A549 (cell line): ENCODE measurements at regions not wholly inside any gene's neighbourhood (a gene's known extent, or its start where the extent isn't known, plus 50 kb on each side); places are given as distances from the start of the nearest gene placed in this dataset.

ENCODE experiments used
- ATAC-seq, 2 experiments: fragments of 200-7000 bp in 1 of 2; fragments of >200 bp in 1 of 2; cut with Nextera tagmentation in 1 of 2; cut with Tn5 transposase in 1 of 2; 3 replicates each; pipeline versions ENCODE4 v1.8.0 to v1.9.1; 2018 to 2020; ENCODE audit warnings: mild to moderate bottlenecking in 1 of 2, moderate library complexity in 1 of 2
- CTCF ChIA-PET: fragments of 300-600 bp; sonication (Branson Sonifier 250); formaldehyde crosslinking; extraction: SDS; loops from one replicate; lab custom pipeline; 2021; ENCODE audit warnings: antibody characterized with exemption, inconsistent platforms; lab: Yijun Ruan, JAX
- POLR2A ChIA-PET: fragments of 350-600 bp; formaldehyde crosslinking; extraction: SDS; loops from one replicate; lab custom pipeline; 2021; ENCODE audit warnings: antibody characterized with exemption, inconsistent platforms; lab: Yijun Ruan, JAX
- DNase-seq, 2 experiments: peaks; one replicate each; pipeline versions ENCODE4 v3.0.0 to v3.0.0-alpha.2; 2011 to 2016; ENCODE audit warnings: low read depth in 1 of 2, low spot score in 1 of 2
- FAIRE-seq: peaks from 2 replicates; lab custom pipeline; 2011; peaks lifted over from hg19 to GRCh38; lab: Jason Lieb, UNC
- H3K27ac ChIP-seq, 2 experiments: fragments of >200 bp; sonication (Bioruptor Twin); formaldehyde crosslinking; 3 replicates each; pipeline ENCODE4 v1.5.1; 2016 to 2017
- H3K4me1 ChIP-seq: fragments of >200 bp; sonication (Bioruptor Twin); formaldehyde crosslinking; 3 replicates; pipeline ENCODE4 v1.6.1; 2016
- H3K4me2 ChIP-seq: fragments of >200 bp; sonication (Bioruptor Twin); formaldehyde crosslinking; 3 replicates; pipeline ENCODE4 v1.6.1; 2016
- H3K4me3 ChIP-seq: fragments of >200 bp; sonication (Bioruptor Twin); formaldehyde crosslinking; 3 replicates; pipeline ENCODE4 v1.5.1; 2016
- H3K9me3 ChIP-seq: fragments of >200 bp; sonication (Bioruptor Twin); formaldehyde crosslinking; 3 replicates; pipeline ENCODE4 v1.6.1; 2016
- BHLHE40 ChIP-seq: IDR thresholded peaks from 2 replicates; pipeline ENCODE4 v1.6.1; 2012; ENCODE audit warnings: low read depth, low read length, inconsistent platforms
- CBX2 ChIP-seq: fragments of 200-600 bp; sonication (generic); IDR thresholded peaks from 2 replicates; pipeline ENCODE4 v1.6.1; 2016; ENCODE audit warnings: low read depth, mild to moderate bottlenecking, borderline replicate concordance
- CBX8 ChIP-seq: fragments of 200-600 bp; sonication (generic); IDR thresholded peaks from 2 replicates; pipeline ENCODE4 v1.6.1; 2016
- CHD2 ChIP-seq: fragments of 150-350 bp; IDR thresholded peaks from 2 replicates; pipeline ENCODE4 v1.6.1; 2014; ENCODE audit warnings: low read length; ENCODE audit not compliant: partially characterized antibody
- CHD4 ChIP-seq: fragments of 200-600 bp; sonication (generic); IDR thresholded peaks from 2 replicates; pipeline ENCODE4 v1.6.1; 2016; ENCODE audit warnings: antibody characterized with exemption, mild to moderate bottlenecking, borderline replicate concordance
- ESRRA ChIP-seq: fragments of 150-350 bp; IDR thresholded peaks from 2 replicates; pipeline ENCODE4 v1.6.1; 2014; ENCODE audit warnings: mild to moderate bottlenecking, low read length, borderline replicate concordance
- FOSL2 ChIP-seq, 2 experiments: fragments of 450-650 bp in 1 of 2; fragments of >200 bp in 1 of 2; sonication (Bioruptor Twin) in 1 of 2; formaldehyde crosslinking; IDR thresholded peaks; 2 replicates each; pipeline versions ENCODE4 v1.5.0 to v1.6.1; 2016 to 2020; ENCODE audit warnings: mild to moderate bottlenecking in 1 of 2, moderate library complexity in 1 of 2
- FOXS1 ChIP-seq: fragments of 250-450 bp; sonication (Bioruptor Pico); IDR thresholded peaks from 2 replicates; pipeline ENCODE4 v1.5.0; 2020; ENCODE audit warnings: mild to moderate bottlenecking, moderate library complexity
- HDAC2 ChIP-seq: fragments of 200-600 bp; sonication (generic); IDR thresholded peaks from 2 replicates; pipeline ENCODE4 v1.6.1; 2016
- HOXA7 ChIP-seq: fragments of 250-450 bp; sonication (Bioruptor Pico); IDR thresholded peaks from 2 replicates; pipeline ENCODE4 v1.5.0; 2020; ENCODE audit warnings: mild to moderate bottlenecking, moderate library complexity
- HOXB13 ChIP-seq: fragments of 250-450 bp; sonication (Bioruptor Pico); IDR thresholded peaks from 2 replicates; pipeline ENCODE4 v1.5.0; 2020; ENCODE audit warnings: low read depth, mild to moderate bottlenecking, moderate library complexity
- JUN ChIP-seq, 2 experiments: fragments of >200 bp; sonication (Bioruptor Twin); formaldehyde crosslinking; IDR thresholded peaks; 2 replicates in 1 of 2; 3 replicates in 1 of 2; pipeline ENCODE4 v1.6.1; 2016 to 2017
- POLR2A ChIP-seq: IDR thresholded peaks from 2 replicates; pipeline ENCODE4 v1.6.1; 2012; ENCODE audit warnings: mild to moderate bottlenecking, low read length
- RAD21 ChIP-seq, 2 experiments: fragments of >200 bp in 1 of 2; sonication (Bioruptor Twin) in 1 of 2; formaldehyde crosslinking in 1 of 2; IDR thresholded peaks in 1 of 2; conservative IDR thresholded peaks in 1 of 2; 2 replicates in 1 of 2; 3 replicates in 1 of 2; pipeline ENCODE4 v1.6.1; 2012 to 2018; ENCODE audit warnings: inconsistent platforms in 1 of 2
- SMC3 ChIP-seq: fragments of >200 bp; sonication (Bioruptor Twin); formaldehyde crosslinking; IDR thresholded peaks from 3 replicates; pipeline ENCODE4 v1.6.1; 2018; ENCODE audit warnings: inconsistent platforms
- SREBF2 ChIP-seq: fragments of 450-650 bp; IDR thresholded peaks from 2 replicates; pipeline ENCODE4 v1.6.1; 2014; ENCODE audit warnings: mild to moderate bottlenecking, moderate library complexity
- TFCP2L1 ChIP-seq: fragments of 250-450 bp; sonication (Bioruptor Pico); IDR thresholded peaks from 2 replicates; pipeline ENCODE4 v1.5.0; 2021; ENCODE audit warnings: mild to moderate bottlenecking
- ZFP36 ChIP-seq: fragments of 450-650 bp; IDR thresholded peaks from 2 replicates; pipeline ENCODE4 v1.6.1; 2014; ENCODE audit warnings: borderline replicate concordance; ENCODE audit not compliant: partially characterized antibody
- WGBS: methylation state at CpG from one replicate; pipeline ENCODE4 v1.1.6; 2017; ENCODE audit errors: missing lambda C conversion rate; 5-methylcytosine and 5-hydroxymethylcytosine counted together
- TF ChIP-seq, protein P1 (sequence below): fragments of >200 bp; sonication (Bioruptor Twin); formaldehyde crosslinking; IDR thresholded peaks from 3 replicates; pipeline ENCODE4 v1.6.1; 2016
- TF ChIP-seq, protein P2 (sequence below): fragments of 200-600 bp; sonication (generic); IDR thresholded peaks from 2 replicates; pipeline ENCODE4 v1.6.1; 2016; ENCODE audit warnings: antibody characterized with exemption, mild to moderate bottlenecking, moderate library complexity
- TF ChIP-seq, protein P3 (sequence below): IDR thresholded peaks from 2 replicates; pipeline ENCODE4 v1.6.1; 2012
- TF ChIP-seq, protein P4 (sequence below): IDR thresholded peaks from 2 replicates; pipeline ENCODE4 v1.6.1; 2012; ENCODE audit warnings: low read depth, borderline replicate concordance

DNA sequence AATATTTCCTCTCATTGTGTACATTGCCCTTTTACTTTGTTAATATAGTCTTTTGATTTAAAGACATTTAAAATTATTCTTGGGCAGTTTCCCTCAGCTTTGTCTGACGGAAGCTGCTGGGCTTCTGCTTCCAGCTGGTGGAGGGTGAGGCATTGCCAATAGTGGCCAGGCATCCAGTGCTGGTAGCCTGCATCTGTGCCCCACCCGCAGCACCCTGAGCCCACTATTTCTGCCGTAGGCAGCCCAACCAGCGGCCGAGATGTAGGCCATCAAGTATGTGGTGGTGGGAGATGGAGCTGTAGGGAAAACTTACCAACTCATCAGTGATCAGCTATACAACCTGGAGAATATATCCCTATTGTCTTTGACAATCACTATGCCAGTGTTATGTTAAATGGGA lies 226.0 kb upstream of the SYNCRIP start:
- ChIA-PET CTCF (no interaction called here), POLR2A (no interaction called here)
- Histone ChIP-seq H3K9me3 (no peaks in the 10 kb centered on the region), H3K27ac (no peak overlapping the region)
- no peak for DNase-seq
- no peak for TF ChIP-seq JUN (IDR thresholded peaks at IDR 0.05)
- no peak for TF ChIP-seq FOXS1 (CRISPR knock-in tag)
- TF ChIP-seq FOSL2 (IDR thresholded peaks at IDR 0.05): no peak
- TF ChIP-seq FOSL2 (CRISPR knock-in tag; IDR thresholded peaks at IDR 0.05): no peak
- TF ChIP-seq ZFP36: no peak
- TF ChIP-seq HOXB13 (CRISPR knock-in tag): no peak
- no peak for TF ChIP-seq SREBF2
- TF ChIP-seq, protein P1, sequence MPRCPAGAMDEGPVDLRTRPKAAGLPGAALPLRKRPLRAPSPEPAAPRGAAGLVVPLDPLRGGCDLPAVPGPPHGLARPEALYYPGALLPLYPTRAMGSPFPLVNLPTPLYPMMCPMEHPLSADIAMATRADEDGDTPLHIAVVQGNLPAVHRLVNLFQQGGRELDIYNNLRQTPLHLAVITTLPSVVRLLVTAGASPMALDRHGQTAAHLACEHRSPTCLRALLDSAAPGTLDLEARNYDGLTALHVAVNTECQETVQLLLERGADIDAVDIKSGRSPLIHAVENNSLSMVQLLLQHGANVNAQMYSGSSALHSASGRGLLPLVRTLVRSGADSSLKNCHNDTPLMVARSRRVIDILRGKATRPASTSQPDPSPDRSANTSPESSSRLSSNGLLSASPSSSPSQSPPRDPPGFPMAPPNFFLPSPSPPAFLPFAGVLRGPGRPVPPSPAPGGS: no peak
- TF ChIP-seq, protein P2, sequence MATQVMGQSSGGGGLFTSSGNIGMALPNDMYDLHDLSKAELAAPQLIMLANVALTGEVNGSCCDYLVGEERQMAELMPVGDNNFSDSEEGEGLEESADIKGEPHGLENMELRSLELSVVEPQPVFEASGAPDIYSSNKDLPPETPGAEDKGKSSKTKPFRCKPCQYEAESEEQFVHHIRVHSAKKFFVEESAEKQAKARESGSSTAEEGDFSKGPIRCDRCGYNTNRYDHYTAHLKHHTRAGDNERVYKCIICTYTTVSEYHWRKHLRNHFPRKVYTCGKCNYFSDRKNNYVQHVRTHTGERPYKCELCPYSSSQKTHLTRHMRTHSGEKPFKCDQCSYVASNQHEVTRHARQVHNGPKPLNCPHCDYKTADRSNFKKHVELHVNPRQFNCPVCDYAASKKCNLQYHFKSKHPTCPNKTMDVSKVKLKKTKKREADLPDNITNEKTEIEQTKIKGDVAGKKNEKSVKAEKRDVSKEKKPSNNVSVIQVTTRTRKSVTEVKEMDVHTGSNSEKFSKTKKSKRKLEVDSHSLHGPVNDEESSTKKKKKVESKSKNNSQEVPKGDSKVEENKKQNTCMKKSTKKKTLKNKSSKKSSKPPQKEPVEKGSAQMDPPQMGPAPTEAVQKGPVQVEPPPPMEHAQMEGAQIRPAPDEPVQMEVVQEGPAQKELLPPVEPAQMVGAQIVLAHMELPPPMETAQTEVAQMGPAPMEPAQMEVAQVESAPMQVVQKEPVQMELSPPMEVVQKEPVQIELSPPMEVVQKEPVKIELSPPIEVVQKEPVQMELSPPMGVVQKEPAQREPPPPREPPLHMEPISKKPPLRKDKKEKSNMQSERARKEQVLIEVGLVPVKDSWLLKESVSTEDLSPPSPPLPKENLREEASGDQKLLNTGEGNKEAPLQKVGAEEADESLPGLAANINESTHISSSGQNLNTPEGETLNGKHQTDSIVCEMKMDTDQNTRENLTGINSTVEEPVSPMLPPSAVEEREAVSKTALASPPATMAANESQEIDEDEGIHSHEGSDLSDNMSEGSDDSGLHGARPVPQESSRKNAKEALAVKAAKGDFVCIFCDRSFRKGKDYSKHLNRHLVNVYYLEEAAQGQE: no peak
- TF ChIP-seq, protein P3, sequence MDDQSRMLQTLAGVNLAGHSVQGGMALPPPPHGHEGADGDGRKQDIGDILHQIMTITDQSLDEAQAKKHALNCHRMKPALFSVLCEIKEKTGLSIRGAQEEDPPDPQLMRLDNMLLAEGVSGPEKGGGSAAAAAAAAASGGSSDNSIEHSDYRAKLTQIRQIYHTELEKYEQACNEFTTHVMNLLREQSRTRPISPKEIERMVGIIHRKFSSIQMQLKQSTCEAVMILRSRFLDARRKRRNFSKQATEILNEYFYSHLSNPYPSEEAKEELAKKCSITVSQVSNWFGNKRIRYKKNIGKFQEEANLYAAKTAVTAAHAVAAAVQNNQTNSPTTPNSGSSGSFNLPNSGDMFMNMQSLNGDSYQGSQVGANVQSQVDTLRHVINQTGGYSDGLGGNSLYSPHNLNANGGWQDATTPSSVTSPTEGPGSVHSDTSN: no peak
- TF ChIP-seq, all 56 proteins: peak for 0
- Histone ChIP-seq H3K4me3 (no peak overlapping the region), H3K4me2 (no peak overlapping the region), H3K4me1 (no peaks in the 10 kb centered on the region)
- 42% methylated on average over 5 of the region's 5 CpGs for WGBS
- FAIRE-seq: no peak
- ATAC-seq: no peak

DNA sequence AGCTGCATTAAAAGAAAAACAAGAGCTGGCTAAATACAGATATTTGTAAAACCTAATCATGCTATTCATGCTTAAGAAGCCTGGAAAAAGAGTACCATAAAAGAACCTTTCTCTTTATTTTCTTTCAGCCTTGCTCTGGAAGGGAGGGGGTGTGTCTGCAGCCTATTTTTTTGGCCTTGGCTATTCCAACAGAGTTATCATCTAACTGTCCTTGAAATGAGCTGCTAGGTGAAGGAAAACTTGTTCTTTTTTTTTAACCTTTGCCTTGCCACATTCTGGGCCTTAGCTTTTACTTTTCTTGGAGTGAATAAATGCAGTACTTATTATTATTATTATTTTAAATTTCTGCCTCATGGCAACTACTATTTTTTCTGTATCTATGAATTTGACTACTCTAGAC lies 224.9 kb upstream of the SYNCRIP start:
- FAIRE-seq (no peak), DNase-seq (no peak), ATAC-seq (no peak)
- no peak overlapping the region for H3K4me2 ChIP-seq
- H3K9me3 ChIP-seq: no peaks in the 10 kb centered on the region
- H3K4me1 ChIP-seq: no peaks in the 10 kb centered on the region
- TF ChIP-seq CHD4: no peak
- TF ChIP-seq HOXA7 (CRISPR knock-in tag): no peak
- TF ChIP-seq TFCP2L1: no peak
- no peak for TF ChIP-seq POLR2A
- no peak for TF ChIP-seq RAD21 (conservative IDR thresholded peaks at IDR 0.05 in 1 of 2, IDR thresholded peaks at IDR 0.05 in 1 of 2)
- TF ChIP-seq, protein P4, sequence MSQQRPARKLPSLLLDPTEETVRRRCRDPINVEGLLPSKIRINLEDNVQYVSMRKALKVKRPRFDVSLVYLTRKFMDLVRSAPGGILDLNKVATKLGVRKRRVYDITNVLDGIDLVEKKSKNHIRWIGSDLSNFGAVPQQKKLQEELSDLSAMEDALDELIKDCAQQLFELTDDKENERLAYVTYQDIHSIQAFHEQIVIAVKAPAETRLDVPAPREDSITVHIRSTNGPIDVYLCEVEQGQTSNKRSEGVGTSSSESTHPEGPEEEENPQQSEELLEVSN: no peak
- TF ChIP-seq FOSL2 (IDR thresholded peaks at IDR 0.05): no peak
- no peak for TF ChIP-seq FOSL2 (CRISPR knock-in tag; IDR thresholded peaks at IDR 0.05)
- TF ChIP-seq CBX8: no peak
- no peak for TF ChIP-seq HOXB13 (CRISPR knock-in tag)
- TF ChIP-seq SMC3: no peak
- no peak for TF ChIP-seq HDAC2
- no peak for TF ChIP-seq CHD2
- TF ChIP-seq CBX2: no peak
- TF ChIP-seq ESRRA: no peak
- TF ChIP-seq BHLHE40: no peak
- no peak for TF ChIP-seq SREBF2
- TF ChIP-seq, protein P2: no peak
- ChIA-PET POLR2A (no interaction called here), CTCF (interaction anchor here (0.6 kb wide), 1 partner anchor 179 kb away, joined by 3 read pairs; no protein-coding TSS in a partner anchor)
- H3K4me3 ChIP-seq: no peak overlapping the region
- H3K27ac ChIP-seq: no peak overlapping the region
